GM19099 (cell line): ENCODE measurements at regions not wholly inside any gene's neighbourhood (a gene's known extent, or its start where the extent isn't known, plus 50 kb on each side); places are given as distances from the start of the nearest gene placed in this dataset.

Experiments used
- POLR2A ChIP-seq: IDR thresholded peaks from 3 replicates; pipeline ENCODE4 v1.6.1; 2011; ENCODE audit warnings: low read depth; ENCODE audit not compliant: insufficient read length; ENCODE audit errors: extremely low read depth

DNA sequence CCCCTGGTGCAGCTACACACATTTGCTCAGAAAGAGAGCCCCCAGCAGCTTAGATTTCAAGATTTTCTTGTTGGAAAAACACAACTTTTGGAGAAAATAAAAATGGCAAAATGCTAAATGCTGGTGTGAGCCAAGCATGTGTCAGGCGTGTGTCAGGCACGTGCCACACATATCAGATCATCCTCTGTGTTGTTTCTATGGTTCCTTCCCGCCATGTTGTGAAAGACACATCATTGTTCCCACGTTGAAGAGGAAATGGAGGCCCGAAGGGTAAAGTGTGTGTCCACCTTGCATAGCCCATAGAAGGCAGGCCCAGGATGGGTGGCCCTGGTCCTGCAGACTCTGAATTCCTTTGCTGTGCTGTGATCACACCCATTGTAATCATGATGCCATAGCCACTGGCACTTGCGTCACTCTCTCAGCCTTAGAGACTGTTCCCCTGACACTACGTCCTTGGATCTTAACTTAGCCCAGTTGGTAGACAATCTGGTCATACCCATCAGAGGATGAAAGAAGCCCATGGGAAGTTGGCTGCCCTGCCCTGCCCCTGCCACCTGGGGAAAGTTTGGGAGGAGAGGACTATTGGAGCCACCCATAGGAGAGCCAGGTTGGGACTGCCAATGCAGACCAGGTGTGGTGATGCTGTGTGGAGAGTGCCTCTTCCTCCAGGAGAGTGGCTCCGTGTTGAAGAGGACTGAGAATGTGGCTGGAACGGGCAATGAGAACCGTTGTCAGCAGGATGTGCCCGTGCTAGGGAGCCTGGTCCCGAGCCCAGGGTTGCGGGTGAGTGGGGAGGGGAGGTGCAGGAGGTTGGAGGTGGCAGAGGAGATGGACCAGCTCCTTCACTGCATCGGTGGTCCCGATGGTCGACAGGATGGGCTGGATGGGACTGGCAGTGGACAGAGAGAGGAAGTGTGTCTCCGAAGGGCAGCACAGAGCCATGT, 65.6 kb upstream of the IGFBP3 start:
- no peak for TF ChIP-seq POLR2A

DNA sequence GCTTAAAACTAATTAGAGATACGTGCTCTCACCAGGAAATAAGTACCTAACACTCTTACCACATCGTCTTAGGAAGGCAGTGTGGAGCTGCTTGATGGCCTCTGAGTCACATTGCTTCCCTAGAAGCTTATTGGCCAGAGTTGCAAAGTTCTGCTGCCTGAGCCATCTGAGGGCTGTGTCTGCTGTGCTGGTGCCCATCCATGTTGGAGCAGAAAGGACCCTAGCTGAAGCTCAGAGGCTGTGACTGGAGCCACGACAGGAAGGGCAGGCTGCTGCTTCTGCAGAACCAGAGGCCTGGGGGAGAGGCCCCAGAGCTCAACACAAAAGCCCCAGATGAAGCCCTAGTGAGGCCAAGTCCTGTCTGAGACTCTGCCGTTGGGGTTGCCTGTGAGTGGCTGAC, 64.8 kb upstream of the IGFBP3 start:
- TF ChIP-seq POLR2A = no peak

DNA sequence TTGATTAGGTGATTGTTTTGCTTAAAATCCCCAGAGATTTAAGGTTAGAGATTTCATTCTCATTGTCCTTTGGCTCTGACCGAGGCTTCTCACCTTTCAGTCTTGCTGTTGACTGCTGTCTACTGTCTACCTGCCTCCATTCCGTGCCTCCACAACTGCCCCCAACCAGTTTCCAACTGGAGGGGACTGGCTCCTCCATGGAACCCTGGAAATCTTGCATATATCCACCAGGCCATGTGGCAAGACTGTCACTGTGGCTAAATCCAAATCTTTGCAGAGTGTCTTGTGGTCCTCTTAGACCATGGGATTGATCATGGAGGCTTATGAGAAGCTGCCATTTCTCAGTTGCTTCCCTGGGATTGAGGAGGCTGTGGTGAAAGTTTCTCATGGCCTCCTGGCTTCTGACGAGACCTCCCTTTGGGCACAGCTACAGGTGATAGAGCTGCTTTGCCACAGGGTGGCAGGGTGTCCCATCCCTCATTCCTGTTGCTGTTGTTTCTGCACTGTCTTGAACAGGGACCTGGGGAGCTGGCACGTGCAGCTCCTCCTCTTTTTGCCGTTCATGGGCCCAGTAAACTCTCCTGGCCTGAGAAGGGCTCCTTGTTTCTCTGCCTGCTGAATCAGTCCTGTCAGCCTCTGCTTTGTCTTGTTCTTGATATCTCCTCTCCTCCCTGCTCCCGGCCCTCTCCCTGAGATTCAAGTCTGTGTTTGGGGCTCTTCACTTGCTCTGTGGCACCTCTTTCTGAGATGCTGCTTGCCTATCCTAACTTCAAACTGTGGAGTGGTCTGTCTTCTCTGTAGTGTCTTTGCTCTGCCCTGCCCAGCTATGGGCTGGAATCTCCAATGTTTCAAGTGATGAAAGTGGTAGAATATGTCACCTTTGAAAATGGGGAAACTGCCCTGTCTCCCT, 63.6 kb upstream of the IGFBP3 start:
- no peak for TF ChIP-seq POLR2A

DNA sequence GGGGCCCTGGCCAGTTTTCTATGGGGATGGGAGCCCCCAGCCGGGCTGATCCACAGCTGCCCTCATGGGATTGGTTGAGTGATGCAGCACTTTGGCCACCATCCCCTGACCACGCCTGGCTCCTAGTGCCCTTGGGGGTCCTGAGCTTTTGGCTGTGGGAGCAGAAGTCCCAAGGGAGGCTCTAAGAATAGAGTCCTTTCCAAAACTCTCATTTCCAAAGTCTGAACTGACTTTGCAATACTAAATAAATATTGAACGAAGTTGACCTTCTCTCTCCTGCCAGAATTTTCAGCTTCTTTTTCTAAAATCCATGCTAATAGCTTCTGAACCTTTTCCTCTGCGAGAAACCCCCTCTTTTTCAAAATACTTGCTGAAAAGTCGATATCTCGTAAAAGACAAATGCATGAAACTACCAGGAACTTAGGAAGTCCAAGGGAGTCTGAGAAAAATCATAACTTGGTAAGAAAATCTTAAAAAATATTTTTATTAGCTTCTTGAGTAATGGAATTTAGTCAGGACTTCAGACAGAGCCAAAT, 62.7 kb upstream of the IGFBP3 start:
- TF ChIP-seq POLR2A = no peak

DNA sequence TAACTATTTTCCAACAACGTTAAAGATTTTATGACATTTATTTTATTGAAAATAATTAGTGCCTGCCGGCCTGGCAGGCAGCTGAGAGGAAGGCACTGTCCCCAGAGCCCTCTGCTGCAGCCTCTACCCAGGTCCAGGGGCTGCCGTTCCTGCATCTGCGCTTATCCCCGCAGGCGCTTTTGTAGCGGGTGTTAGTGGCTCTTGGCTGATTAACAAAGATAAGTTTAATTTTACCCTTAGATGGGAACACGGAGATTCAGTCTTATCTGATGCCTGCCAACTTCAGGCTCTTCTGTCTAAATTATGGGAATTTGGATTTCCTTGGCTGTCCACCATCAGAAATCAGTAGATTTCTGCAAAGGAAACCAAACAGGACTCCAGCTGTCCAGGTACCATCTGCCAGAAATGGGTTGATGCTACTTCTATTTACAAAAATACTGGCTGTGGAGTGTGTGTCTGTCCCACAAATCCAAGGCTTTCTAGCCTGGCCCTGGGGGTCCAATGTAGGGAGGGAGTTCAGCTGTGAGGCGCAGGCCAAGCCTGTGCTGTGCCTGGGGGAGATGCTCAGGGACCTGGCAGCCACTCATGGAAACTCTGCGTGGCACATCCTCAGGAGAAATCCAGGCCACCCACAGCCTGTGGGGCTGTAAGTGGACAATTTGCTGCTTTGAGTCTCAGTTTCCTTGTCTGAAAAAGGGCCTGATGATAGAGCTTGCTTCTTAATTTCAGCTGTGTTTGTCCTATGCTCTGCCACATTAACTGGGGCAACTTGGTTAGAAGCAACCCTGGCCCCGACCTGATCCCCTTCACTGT, 62.0 kb upstream of the IGFBP3 start:
- no peak for TF ChIP-seq POLR2A

DNA sequence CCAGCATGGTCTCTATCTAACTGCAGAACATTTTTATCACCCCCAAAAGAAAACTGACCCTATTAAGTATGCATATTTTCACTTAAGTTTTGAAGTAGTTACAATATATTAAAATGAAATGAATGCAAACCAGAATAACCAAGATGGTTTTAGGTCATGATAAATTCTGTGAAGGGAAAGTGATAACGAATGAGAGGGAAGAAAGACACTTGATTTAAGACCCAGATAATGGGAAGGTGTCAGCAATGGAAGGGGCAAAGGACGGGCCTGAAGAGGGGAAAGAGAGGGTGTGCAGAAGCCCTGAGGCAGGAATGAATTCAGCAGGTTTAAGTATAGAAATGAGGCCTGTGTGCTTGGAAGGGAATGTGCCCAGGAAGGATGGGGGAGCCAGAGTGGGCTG, 61.1 kb upstream of the IGFBP3 start:
- TF ChIP-seq POLR2A = no peak

DNA sequence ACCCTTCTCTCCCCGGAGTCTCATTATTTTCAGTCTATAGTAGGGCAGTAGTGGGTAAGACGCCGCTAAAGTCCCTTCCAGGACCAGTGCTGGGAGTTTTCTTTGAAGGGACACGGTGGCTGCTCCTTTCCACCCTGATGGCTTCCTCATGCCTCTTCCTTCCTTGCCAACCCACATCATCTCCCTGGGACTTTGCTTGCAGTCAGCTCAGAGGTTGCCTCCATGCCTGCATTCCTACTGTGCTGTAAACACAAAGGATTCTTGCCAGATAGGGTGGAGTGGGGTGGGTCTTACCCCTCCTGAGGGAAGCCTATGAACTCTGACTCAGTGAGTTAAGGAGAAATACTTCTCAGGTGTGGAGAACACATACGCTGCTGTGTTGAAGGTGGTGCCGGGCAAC, 59.9 kb upstream of the IGFBP3 start:
- TF ChIP-seq POLR2A = no peak

DNA sequence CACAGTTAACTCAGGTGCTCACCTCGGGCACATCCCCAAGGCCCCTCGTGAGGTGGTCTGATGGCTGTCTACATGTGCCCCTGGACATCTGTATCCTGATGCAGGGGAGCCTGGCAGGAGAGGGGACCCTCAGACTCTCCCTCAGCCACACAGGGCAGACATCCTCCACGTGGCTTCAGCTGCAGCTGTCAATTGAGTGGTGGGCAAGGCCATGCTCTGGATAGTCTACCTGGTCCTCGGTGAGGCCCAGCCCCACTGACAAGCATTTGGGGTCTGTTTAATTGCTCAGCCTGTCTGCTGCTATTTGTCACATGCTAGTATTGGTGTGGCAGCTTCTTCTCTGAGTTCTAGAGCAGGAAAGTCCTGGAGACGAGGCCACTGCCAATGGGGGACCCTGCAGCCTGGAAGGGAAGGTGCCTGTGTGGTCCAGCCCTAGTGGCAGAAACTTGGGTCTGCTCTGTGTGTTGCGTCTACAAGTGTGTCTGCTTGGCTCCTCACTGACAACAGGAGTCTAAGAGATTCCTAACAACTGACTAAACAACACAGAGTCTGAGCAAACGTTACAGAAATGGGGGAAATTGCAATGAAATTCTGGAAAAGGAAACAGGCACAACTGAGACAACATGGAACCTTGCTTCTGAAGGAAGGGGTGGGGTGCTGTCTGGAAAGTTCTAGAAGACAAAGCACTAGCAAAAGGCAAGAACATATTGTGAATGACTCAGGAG, 59.3 kb upstream of the IGFBP3 start:
- no peak for TF ChIP-seq POLR2A

DNA sequence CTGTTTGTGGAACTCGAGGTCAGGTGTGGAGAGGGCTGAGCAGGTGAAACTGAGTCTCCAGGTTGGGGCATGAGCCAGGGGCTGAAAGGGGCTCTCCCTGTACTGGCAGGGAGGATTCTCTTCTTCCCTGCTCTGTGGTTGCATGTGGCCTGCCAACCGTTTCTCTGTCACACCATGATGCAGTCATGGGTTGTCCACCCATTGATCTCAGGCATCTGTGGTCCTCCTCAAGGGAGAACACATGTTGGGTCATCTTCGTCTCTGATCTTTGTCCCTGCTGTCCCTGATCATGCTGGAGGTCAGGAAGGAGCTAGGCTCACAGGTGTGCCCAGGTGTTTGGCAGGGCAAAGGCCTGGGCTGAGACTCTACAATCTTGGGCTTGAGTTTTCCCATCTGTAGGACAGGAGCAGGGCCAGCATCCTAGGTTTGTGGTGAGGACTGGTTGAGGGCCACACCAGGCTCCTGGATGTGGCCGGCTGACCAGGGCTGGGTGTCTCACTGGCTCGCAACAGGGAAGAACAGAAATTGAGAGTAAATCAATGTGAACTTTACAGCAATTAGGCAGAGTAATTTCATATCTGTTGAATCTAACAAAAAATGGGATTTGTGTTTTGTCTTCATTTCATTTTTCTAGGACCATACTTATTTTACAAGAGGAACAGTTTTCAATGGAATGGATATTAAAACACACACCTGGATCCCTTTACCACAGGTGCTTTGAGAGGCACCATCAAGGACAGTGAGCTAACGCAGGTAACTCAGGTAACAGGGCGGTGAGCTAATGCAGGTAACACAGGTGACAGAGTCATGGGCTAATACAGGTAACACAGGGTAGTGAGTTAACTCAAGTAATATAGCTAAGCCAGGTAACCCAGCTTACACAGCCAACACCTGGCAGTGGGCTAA, 58.5 kb upstream of the IGFBP3 start:
- no peak for TF ChIP-seq POLR2A

DNA sequence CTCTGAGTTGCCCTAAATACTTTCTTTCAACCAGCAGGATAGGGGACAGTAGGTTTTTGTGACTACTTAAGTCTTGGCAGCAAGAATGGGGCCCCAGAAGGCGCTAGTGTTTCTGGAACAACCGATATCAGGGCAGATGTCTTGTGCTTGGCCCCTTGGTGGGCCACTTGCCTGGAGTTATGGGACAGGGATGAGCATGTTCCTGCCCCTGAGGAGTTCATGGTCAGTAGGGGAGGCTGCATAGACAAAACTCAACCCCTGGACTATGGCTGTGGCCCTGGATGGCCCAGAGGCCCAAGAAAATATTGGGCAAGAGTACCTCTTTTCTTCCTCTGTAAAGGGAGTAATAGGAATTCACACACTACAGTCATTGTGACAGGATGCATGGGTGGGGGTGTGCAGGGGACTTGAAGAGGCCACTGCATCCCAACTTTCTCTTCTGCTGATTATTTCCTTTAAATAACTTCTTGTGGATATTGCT, 57.7 kb upstream of the IGFBP3 start:
- TF ChIP-seq POLR2A = no peak

DNA sequence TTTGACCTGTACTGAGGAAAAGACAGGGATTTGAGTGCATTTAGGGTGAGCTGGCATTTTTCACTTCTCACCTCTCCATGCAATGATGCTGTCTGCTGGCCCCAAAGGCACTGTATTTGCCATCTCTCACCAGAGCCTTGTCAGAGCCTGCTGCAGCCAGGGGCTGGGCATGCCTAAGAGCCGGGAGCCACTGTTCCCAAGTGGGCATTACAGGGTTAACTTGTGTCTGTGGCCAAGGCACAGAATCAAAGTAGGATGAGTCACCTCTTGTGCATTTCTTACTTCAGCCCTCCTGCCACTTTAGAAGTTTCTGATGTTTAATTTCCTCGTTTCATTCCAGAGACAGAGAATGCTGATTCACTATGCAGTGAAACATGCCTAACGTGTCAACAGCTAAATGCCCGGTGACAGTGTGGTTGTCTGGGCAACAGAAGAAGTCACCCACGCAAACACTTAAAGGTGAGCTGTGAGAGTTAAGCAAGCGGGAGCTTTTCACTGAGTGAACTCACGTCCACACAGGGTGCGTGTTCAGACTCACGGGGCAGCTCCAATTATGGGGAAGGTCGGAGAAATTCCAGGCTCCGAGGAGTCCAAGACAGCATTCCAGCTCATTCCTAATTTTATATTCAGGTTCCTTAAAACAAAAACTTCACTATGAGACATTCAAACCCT, 57.1 kb upstream of the IGFBP3 start:
- no peak for TF ChIP-seq POLR2A

DNA sequence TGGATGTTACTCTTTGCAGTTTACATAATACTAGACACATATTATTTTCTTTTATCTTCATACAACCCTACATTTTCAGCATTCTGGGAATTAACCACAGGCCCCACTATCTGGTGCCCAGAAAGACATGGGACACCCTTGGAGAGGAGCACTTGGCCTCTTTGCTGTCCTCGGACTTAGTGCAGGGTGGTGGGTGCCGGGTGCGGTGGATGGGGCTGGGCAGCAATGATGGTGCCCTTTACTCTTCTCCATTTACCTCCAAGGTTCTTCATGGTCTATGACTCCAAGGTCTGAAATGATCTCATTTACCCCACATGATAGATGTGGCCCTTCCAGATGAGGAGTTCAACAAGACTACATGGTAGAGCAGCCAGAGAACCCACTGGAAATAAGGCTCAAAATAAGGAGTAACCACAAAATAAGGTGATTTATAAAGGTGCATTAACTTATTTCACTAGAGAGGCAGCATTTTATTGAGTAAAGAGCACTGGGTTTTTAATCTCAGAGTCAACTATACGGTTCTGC, 56.2 kb upstream of the IGFBP3 start:
- TF ChIP-seq POLR2A = no peak
